Suprapubic skin (tissue), 3 donors: ENCODE measurements at regions not wholly inside any gene's neighbourhood (a gene's known extent, or its start where the extent isn't known, plus 50 kb on each side); places are given as distances from the start of the nearest gene placed in this dataset.
"Not testable (repeated sequence)": the region's sequence is repeated elsewhere in the genome, so short reads cannot be mapped to it uniquely, and the experiment has no call there.

Source experiments
- POLR2AphosphoS5 ChIP-seq, 3 donors: sonication (generic); formaldehyde crosslinking; IDR thresholded peaks; one replicate each; pipeline ENCODE4 v1.6.1; 2017; ENCODE audit warnings: antibody characterized with exemption in 3 of 3
- TF ChIP-seq, protein P1 (sequence below), 2 donors: fragments of 200-600 bp in 1 of 2; fragments of 450-650 bp in 1 of 2; sonication (generic) in 1 of 2; IDR thresholded peaks; one replicate each; pipeline ENCODE4 v1.5.1; 2016 to 2019; ENCODE audit warnings: antibody characterized with exemption in 2 of 2, mild to moderate bottlenecking in 1 of 2, moderate library complexity in 1 of 2

GRCh38 chr1:31495770-31496169 lies 80.5 kb upstream of the TINAGL1 start:
- not testable (repeated sequence) for TF ChIP-seq POLR2AphosphoS5 (IDR thresholded peaks at IDR 0.05)
- TF ChIP-seq, protein P1, sequence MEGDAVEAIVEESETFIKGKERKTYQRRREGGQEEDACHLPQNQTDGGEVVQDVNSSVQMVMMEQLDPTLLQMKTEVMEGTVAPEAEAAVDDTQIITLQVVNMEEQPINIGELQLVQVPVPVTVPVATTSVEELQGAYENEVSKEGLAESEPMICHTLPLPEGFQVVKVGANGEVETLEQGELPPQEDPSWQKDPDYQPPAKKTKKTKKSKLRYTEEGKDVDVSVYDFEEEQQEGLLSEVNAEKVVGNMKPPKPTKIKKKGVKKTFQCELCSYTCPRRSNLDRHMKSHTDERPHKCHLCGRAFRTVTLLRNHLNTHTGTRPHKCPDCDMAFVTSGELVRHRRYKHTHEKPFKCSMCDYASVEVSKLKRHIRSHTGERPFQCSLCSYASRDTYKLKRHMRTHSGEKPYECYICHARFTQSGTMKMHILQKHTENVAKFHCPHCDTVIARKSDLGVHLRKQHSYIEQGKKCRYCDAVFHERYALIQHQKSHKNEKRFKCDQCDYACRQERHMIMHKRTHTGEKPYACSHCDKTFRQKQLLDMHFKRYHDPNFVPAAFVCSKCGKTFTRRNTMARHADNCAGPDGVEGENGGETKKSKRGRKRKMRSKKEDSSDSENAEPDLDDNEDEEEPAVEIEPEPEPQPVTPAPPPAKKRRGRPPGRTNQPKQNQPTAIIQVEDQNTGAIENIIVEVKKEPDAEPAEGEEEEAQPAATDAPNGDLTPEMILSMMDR (IDR thresholded peaks at IDR 0.05), result not testable (repeated sequence)
